ENCODE measurements at regions not wholly inside any gene's neighbourhood (a gene's known extent, or its start where the extent isn't known, plus 50 kb on each side); places are given as distances from the start of the nearest gene placed in this dataset.

DNA sequence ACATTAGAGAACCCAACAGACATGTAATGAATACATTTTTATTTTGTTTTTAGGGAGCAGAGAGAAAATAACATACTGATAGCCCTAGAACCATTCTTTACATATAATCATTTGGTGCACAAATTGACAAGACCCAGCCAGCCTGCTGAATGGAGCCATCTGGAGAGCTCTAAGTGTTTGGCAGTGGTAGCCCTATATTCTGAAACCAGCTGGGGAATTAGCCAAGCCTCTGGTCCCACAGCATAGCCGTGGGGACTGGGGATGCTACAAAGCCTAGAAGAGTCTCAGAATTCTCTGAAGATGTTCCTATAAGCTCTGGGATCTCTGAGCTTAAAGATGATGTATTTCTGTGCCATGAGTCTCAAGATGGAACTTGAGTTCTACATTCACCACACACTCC, 857.3 kb upstream of the AMELY start:
- TF ChIP-seq EZH2 (IDR thresholded peaks at IDR 0.05; ENCODE audit: borderline replicate concordance, low read length) (no peak), CTCF (IDR thresholded peaks at IDR 0.05; ENCODE audit: low read length) (no peak)
- Histone ChIP-seq H4K20me1 (ENCODE audit: insufficient read depth, low read length) (no peaks in the 10 kb centered on the region), H3K36me3 (ENCODE audit: insufficient read depth, low read length) (no peaks in the 10 kb centered on the region), H3K9ac (ENCODE audit: low read length) (no peak overlapping the region), H3K79me2 (ENCODE audit: insufficient read depth, low read length) (no peaks in the 10 kb centered on the region), H3F3A (ENCODE audit: insufficient read depth, low read length) (no peaks in the 10 kb centered on the region), H3K4me1 (ENCODE audit: insufficient read depth, low read length, severe bottlenecking) (no peaks in the 10 kb centered on the region), H3K27me3 (ENCODE audit: insufficient read depth, low read length) (no peaks in the 10 kb centered on the region), H3K4me3 (ENCODE audit: low read depth, low read length, poor library complexity, severe bottlenecking) (no peak overlapping the region), H3K27ac (ENCODE audit: low read depth, low read length, poor library complexity, severe bottlenecking) (no peak overlapping the region), H3K4me2 (ENCODE audit: low read length) (no peak overlapping the region), H2AFZ (ENCODE audit: low read length) (no peak overlapping the region), H3K9me2 (ENCODE audit: low read depth, low read length) (no peaks in the 10 kb centered on the region), H3K9me3 (ENCODE audit: low read length) (no peaks in the 10 kb centered on the region)

GRCh38 chrY:7753711-7754110, 842.2 kb upstream of the AMELY start:
- Histone ChIP-seq H3K9ac (ENCODE audit: low read length) (no peak overlapping the region), H3F3A (ENCODE audit: insufficient read depth, low read length) (no peaks in the 10 kb centered on the region), H3K9me2 (ENCODE audit: low read depth, low read length) (no peaks in the 10 kb centered on the region), H3K79me2 (ENCODE audit: insufficient read depth, low read length) (no peaks in the 10 kb centered on the region), H3K27ac (ENCODE audit: low read depth, low read length, poor library complexity, severe bottlenecking) (no peak overlapping the region), H4K20me1 (ENCODE audit: insufficient read depth, low read length) (no peaks in the 10 kb centered on the region), H3K36me3 (ENCODE audit: insufficient read depth, low read length) (no peaks in the 10 kb centered on the region), H3K27me3 (ENCODE audit: insufficient read depth, low read length) (no peaks in the 10 kb centered on the region), H3K4me1 (ENCODE audit: insufficient read depth, low read length, severe bottlenecking) (no peaks in the 10 kb centered on the region), H3K4me3 (ENCODE audit: low read depth, low read length, poor library complexity, severe bottlenecking) (no peak overlapping the region), H3K9me3 (ENCODE audit: low read length) (no peaks in the 10 kb centered on the region), H2AFZ (ENCODE audit: low read length) (no peak overlapping the region), H3K4me2 (ENCODE audit: low read length) (no peak overlapping the region)
- TF ChIP-seq EZH2 (IDR thresholded peaks at IDR 0.05; ENCODE audit: borderline replicate concordance, low read length), result no peak
- TF ChIP-seq CTCF (IDR thresholded peaks at IDR 0.05; ENCODE audit: low read length), result no peak

- no peak overlapping the region for H3K4me2 ChIP-seq (ENCODE audit: low read length)
- H3F3A ChIP-seq (ENCODE audit: insufficient read depth, low read length), result no peaks in the 10 kb centered on the region
- H3K27ac ChIP-seq (ENCODE audit: low read depth, low read length, poor library complexity, severe bottlenecking), result no peak overlapping the region
- peaks cover 8% of the 10 kb centered on the region for H3K4me1 ChIP-seq (ENCODE audit: insufficient read depth, low read length, severe bottlenecking)
- H3K9me2 ChIP-seq (ENCODE audit: low read depth, low read length), result no peaks in the 10 kb centered on the region
- no peak overlapping the region for H3K9ac ChIP-seq (ENCODE audit: low read length)
- no peak for TF ChIP-seq CTCF (IDR thresholded peaks at IDR 0.05; ENCODE audit: low read length)
- TF ChIP-seq EZH2 (IDR thresholded peaks at IDR 0.05; ENCODE audit: borderline replicate concordance, low read length), result no peak
- H3K9me3 ChIP-seq (ENCODE audit: low read length), result no peaks in the 10 kb centered on the region
- H3K36me3 ChIP-seq (ENCODE audit: insufficient read depth, low read length), result no peaks in the 10 kb centered on the region
- H3K79me2 ChIP-seq (ENCODE audit: insufficient read depth, low read length), result no peaks in the 10 kb centered on the region
- H3K4me3 ChIP-seq (ENCODE audit: low read depth, low read length, poor library complexity, severe bottlenecking), result no peak overlapping the region
- no peaks in the 10 kb centered on the region for H3K27me3 ChIP-seq (ENCODE audit: insufficient read depth, low read length)
- H2AFZ ChIP-seq (ENCODE audit: low read length), result no peak overlapping the region
- no peaks in the 10 kb centered on the region for H4K20me1 ChIP-seq (ENCODE audit: insufficient read depth, low read length)
These were observed 835.2 kb upstream of the AMELY start for GRCh38 chrY:7746781-7747180.
